MV-4-11 (cell line): ENCODE measurements at regions not wholly inside any gene's neighbourhood (a gene's known extent, or its start where the extent isn't known, plus 50 kb on each side); places are given as distances from the start of the nearest gene placed in this dataset.

Experiments
- DNase-seq: peaks from one replicate; lab custom pipeline; 2025; lab: John Stamatoyannopoulos, UW

DNA sequence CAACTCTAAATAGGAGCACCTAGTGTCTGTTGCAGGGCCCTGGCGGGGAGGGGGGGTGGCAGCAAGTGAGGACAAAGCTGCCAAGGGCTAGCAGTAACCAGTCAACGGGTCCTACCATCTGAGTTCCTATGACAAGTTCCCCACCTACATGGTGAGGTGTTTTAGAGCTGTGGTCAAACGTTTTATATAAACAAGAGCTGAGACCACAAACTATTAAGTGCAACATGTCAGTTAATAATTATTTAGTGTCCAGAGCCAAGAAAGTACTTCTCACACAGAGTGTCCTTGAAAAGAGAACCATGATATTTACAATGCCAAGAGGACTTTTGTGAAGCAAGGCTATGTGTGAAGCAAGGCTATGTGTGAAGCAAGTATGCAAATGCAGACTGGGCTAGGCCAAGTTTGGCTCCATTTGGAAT is 434.7 kb downstream of the TNS3 start:
- DNase-seq: peak; percentile 25

DNA sequence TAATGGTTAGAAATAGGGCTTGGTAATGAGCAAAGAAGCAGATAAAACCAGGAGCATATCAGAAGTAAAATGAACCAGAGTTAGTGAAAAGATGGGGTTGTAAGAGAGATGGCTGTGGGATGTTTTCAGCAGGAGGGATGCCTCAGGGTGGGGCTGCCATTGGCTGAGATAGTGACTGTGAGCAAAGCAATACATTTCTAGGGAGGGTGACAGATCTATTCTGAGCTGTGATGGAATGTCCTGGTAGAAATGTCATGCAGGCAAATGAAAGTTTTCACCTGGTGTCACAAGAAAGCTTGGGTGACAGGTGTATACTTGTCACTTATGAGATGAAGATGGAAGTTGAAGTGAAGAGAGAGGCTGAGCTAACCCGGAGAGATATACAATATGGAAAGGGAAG is 435.9 kb downstream of the TNS3 start:
- no peak for DNase-seq

DNA sequence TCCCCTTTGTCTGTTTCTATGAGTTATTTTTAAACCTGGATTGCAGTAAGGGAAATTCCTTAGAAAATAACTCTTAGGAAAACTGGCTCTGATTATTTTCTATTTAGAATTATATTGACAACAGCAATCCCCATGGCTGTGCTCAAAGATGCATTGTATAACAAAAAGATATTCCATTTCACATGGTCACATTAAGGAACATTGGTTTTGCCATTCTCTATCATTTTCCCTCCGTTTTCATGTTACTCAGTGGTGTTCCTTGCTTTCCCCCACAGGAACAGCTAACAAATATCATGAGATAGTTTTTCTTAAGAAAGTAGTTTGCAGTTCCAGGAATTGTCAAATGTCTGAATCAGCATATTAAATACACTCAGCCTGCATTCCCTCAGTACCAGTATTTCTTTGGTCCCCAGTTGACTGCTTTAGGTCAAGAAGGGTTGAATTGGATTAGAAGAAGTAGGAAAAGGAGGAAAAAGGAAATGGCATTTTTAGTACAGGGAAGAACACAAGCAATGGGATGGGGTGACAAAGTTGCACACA is 436.7 kb downstream of the TNS3 start:
- no peak for DNase-seq

DNA sequence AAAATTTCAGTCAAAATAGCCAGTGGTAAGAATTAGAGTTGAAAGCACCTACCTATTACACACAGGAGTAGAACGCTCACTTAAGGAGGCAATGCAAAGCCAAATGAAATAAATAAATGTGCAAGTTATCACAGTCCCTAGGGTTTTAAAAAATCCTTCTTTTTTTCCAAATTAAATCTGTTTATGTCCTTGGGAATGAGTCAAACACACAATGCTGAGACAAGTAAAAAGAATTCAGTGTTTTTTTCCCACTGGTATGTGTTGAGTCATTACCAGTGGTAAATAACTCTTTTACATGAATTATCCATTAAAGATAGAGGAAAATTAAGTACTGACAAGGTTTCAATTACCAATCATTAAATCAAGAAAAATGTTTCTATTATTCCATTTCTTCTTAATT is 438.6 kb downstream of the TNS3 start:
- DNase-seq: no peak

DNA sequence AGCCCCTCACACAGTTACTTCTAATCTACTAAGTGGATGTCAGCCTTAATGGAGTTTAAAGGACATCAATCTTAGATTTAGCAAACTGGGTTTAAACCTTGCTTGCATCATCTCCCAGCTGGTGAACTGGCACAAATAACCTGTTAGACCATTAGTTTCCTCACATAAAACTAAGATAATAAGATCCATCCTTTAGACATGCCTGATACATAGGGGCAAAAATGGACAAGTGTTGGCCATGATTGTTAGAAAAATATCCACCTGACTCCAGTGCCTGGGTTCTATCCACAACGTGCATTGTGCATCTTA is 439.1 kb downstream of the TNS3 start:
- no peak for DNase-seq

DNA sequence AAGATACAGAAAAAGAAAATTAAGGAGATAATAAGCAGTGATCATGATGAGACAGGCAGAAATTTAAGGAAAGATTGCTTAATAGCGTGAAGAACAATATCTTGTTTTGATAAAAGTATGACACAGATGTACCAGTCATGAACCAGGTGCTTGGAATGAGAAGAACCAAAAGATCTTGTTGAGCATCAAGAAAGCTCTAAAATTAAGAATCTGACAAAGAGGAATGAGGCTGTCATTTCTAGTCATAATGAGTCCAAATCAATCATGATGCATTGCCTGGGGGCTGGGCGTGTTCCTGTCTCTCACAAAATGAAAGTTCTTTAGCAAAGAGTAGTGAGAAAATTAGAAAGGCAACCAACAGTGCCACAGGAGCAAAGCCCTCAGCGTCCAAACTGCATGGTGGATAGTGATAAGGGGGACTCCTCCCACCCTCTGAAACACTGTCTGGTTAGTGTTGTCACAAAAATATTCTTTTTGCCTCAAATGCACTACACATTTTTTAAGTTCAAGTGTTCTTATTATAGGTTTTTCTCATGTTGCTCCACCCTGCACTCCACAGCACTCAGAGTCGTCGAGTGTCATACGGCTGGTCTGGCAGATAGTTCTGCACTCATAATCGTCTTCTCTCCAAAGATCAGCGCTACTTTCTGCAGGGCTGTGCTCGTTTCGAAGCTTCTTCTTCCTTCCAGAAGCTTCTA is 439.6 kb downstream of the TNS3 start:
- no peak for DNase-seq

DNA sequence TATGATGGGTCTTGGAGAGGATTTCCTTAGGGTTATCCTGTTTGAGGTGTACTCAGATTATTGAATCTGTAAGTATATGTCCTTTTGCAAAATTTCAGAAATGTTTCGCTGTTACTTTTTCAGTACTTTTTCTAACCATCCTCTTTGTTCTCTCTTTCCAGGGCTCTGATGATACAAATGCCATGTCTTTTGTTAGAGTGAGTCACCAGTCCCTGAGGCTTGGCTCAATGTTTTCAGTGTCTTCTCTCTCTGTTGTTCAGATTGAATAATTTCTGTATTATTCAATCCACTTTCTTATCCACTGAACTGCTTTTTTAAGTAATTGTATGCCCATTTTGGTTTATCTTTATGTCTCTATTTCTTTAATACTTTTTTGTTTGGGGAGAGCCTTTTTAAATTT is 449.4 kb downstream of the TNS3 start:
- DNase-seq: no peak

DNA sequence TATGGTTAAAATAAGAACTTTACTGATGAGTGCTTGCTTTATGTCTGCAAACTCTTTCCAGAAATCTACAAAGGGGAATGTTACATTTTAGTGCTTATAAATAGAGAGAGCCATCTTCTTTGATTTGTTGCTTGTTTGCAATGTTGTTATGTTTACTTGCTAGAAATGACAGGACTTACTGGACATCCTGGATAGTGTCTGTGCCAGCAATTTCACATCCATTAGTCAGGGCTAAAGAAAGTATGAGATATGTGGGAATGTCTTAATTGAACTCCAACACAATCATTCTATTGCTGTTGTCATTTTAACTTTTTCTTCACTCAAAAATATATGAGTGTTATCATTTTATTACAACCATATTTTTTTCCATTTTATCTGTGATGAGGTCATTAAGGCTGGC is 453.2 kb downstream of the TNS3 start:
- DNase-seq: no peak

DNA sequence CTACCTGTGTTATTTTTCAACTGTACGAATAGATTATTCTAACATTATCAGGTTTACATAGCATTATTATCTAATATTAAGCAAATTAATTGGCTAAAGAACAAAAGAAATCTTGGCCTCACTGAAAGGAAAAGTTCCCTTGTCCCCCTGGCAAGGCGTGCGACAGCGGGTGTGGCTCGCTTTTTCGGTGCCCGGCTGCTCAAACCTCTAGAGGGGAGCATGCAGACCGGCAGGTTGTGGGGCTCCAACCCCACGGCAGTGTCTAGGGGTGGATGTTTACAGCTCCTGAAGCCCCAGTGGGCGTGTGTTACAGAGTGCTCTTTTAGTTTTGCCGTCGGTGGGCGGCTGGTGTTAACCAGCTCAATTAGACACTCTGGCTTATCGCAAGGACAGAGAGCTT is 456.4 kb downstream of the TNS3 start:
- no peak for DNase-seq

DNA sequence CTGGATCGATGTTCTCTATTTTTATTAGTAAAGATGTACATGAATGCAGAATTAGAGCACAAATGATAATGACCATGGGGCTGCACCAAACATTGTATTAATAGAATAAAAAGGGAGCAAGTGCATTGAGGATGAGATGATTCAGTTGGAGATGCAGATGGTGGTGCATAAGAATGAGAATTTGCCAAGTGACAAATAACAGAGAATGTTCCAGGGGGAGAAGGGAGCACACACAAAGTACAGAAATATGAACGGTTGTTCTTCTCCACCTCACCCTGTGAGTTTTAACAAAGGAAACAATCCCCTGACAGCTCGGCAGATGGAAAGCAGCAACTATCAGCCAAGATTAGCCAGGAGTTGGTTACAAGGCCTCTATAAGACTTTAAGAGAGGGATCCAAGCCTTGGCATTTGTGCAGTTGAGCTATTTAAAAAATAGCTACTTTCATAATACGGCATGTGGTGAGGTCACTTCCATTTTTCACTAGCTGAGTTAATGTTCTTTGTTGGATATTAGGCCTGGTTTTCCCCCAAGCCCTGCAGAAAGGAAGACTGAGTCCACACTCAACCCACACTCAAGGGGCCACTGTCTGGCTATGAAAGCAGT is 462.5 kb downstream of the TNS3 start:
- no peak for DNase-seq

DNA sequence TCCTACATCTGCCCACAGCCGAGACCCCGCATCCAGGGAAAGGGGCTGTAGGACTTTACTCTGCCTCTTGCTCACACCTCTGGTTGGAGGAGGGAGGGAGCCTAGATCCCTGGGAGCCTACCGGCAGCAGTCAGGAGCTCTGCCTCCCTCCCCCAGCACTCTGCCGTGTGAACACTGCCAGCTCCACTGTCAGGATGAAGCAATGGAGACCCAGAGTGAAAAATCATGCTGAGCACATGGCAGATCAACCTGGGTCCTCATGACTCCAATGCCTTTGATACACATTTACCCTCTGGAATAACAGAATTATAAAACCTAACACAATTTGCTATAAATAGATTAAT is 477.7 kb downstream of the TNS3 start:
- no peak for DNase-seq

DNA sequence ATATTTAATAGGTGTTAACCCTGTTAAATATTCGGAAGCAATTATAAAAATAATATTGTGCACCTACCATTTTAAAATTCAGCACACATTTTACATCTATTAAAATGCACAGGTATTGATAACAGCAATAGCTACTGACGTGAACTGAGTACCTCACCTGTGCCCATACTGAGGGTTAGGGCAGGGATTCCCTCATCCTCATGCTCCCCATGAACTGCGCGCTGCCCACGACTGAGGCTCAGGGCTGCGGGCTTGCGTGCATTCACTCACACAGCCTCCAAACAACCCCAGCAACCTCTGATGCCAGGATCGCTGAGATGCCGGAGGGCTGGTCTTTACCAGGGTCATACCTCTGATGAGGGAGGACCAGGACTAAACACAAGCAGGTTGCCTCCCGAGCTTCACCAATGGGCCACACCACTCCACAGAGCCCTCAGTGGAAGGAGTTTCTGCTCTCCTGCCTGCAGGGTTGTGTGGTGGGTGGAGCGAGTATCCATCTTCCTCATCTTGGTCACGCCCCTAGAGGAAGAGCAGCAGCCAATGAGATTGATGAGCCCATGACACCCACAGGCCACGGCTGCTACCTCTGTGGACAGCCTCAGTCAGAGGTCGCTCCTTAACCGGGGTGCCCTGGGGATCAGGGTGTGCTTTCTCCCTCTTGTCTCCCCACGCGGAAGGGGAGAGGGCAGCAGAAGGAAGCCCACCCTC is 478.3 kb downstream of the TNS3 start:
- DNase-seq: no peak

DNA sequence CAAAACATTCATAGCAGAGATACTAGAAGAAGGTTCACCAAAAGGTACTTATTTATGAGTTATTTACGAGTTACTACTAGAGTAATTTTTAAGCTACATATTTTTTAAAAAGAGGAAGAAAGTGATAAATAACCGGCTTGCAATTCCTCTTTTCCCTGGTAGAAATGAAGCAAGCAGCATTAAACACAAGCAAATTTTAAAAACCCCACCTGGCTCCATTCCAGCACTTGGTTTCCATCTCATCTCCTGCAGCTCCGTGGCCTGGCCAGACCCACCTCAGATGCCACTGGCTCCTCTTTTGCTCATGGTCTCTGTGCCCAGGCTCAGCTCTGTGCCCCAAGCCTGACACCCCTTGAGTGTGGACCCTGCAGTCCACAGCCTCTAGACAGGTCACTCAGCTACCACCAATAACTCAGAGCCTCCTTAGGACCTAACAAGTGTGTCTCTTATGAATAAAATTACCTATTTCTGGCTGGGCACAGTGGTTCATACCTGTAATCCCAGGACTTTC is 479.5 kb downstream of the TNS3 start:
- peak; percentile 84 for DNase-seq

DNA sequence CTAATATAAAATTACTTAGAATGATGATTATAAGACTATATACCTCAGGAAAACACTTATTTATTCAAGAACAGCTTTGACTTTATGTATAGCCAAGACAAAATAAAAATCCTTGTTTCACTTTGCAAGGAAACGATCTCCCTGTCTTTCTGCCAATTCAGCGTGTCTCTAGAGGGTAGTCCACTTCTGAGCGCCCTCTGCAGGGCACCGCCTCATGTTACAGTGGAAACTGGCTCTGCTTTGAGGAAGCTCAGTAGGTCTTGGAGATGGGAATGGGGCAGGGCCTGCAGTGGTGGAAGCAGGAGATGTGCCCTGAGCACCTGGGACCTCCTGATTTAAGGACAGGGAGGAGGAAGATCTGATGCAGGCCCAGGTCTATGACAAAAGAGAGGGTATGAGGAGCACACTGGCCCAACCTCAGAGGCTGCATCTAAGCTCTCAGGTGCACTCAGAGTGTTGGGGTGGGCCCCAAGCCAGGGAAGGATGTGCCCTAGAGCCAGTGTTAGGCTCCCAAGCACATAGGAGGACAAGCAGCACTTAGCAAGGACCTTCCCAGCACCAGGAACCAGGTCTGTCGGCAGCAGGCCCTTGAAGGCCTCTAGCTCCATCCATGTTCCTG is 481.0 kb downstream of the TNS3 start:
- DNase-seq: peak; percentile 50

DNA sequence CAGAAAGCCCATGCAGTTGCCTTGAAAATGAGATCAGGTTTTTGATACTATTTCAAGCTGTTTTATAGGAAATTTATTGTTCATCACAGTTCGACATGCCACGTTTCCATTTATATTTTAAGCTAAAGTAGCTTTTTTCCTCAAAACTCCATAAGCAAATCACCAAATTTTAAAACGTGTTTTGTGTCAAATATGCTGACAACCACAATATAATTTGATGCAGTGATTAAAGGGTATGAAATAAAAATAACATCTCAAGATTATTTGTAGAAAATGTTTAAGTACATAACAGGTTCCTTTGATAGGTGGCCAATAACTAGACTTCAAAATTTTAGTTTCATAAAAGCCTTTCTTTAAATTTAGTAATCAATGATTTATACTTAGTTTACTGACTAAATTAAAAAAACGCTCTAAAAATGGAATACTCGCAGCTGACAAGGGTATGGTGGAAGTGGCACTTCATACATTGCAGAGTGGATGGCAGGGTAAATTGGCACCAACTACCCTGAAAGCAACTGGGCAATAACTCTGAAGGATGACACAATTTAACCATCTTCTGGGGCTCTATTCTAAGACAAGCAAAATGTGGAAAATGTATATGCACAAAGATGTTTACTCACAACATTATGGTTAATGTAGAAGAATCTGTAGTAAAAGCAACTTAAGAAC is 481.6 kb downstream of the TNS3 start:
- no peak for DNase-seq

DNA sequence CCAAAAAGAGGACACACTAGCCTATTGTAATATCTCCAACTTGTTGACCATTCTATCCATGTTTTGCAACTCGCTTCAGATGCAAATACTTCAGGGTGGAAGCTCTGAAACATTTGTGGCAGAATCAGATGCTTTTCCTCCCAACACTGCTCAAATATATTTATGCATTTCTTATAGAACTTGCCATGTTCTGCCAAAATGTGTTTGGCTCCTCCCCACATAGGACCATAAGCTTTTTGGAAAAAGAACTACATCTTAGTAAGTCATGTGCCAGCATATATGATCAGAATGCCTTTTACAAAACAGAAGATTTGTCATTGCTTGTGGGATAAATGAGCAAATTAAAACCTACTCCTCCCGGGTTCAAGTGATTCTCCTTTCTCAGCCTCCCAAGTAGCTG is 484.5 kb downstream of the TNS3 start:
- no peak for DNase-seq

DNA sequence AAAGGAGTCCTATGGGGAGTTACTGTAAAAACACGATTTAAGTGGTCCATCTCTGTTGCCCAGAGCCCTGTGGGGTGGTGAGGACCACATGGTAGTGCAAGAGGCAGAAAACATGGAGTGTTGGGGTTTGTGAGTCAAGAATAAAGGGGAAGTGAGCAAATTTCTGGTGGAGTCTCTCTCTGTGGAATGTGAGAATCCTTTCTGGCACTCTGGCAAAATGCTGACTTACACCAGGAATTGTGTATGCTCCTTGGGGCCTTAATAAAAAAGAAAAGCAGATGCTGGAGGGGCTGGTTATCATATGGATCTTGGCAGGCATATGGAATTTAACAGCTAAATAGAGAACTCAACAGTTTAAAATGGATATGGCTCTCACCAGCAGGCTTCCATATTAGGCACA is 486.0 kb downstream of the TNS3 start:
- peak; percentile 76 for DNase-seq

DNA sequence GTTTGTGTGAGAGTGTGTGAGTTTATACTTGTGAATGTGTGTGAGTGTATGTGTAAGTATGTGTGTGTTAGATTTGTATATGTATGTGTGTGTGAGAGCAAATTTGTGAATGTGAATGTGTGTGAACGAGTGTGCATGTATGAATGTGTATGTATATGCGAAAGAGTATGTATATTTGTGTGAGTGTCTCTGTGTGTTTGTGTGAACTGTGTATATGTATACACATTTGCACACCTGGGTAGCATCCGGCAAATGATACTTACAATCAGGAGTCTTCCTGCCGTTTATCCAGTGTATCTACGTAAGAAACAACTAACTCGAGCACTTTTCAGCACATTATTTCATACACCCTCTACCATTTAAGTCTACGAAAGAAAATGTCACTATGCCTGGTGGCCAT is 487.4 kb downstream of the TNS3 start:
- no peak for DNase-seq

DNA sequence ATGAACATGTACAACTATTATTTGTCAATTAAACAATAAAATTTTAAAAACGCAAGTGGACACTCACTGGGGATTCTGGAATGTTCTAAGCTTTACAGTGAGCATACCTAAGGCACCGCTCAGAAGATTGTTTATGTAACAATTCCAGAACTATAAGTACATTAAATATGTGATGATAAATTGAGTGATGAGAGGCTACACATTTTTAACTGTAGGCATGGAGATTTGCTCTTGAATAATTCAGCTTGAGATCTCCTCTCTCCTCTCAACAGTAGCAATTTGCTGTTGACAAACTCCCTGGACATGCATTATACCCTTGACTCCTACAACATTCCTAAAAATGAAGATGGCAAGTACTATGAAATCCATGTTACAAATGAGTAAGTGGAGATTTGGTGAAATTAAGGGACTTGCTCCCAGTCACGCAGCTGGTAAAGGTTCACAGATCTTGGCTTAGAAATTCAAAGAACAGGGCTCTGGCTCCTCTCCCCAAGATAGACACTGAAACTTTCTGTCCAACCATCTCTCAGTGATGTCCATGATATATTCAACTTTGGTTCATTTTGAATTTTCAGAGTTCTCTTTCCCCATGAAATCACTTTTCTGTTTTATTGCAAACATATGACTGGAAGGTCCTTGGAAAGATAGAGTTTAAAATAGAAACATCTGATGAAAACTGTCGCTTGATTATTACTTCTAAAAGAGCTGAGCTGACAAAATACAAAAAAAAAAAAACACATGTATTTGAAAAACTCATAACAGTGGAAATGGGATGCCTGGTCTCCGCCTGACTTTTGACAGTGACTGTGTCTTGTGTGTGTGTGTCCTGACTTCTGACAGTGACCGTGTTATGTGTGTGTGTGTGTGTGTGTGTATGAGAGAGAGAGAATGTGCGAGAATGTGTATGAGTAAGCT is 488.3 kb downstream of the TNS3 start:
- DNase-seq: no peak

DNA sequence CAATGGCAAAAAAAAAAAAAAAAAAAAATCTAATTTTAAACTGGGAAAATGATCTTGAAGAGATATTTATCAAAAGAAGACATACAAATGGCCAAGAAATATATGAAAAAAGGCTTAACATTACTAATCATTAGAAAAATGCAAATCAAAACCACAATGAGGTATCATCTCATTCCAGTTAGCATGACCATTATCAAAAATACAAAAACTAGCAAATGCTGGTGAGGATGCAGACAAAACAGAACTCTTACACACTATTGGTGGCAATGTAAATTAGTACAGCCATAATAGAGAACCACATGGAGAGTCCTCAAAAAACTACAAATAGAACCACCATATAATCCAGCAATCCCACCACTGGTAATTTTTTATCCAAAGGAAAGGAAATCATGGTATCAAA is 489.6 kb downstream of the TNS3 start:
- DNase-seq: no peak

DNA sequence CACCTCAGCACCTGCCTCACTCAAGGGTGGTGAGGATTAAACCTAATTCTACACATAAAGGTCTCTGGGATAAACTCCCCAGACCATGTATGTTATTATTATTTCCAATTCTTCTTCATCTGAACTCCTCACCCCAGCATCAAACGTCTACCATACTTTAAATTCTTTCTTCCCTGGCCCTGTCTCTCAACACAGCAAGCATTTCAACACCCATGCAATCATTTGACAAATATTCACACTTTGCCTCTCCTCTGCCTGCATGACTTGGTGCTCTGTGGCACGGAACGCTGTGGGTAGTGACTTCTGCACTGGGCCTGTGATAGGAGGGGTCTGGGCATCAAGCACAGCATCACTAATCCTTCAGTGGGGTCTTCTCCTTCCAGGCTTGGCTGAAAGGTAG is 490.8 kb downstream of the TNS3 start:
- no peak for DNase-seq
